Left ventricle myocardium inferior (tissue), 1 donor: ENCODE measurements at regions not wholly inside any gene's neighbourhood (a gene's known extent, or its start where the extent isn't known, plus 50 kb on each side); places are given as distances from the start of the nearest gene placed in this dataset.

ENCODE experiments used
- DNase-seq: peaks from one replicate; pipeline ENCODE4 v3.0.0-alpha.2; 2020
- H3K27ac ChIP-seq: fragments of 200-600 bp; replicated peaks from 2 replicates; pipeline ENCODE4 v1.8.0; 2021
- H3K27me3 ChIP-seq: fragments of 200-600 bp; 2 replicates; pipeline ENCODE4 v1.8.0; 2021; ENCODE audit warnings: low read depth
- H3K36me3 ChIP-seq: fragments of 200-600 bp; 2 replicates; pipeline ENCODE4 v1.8.0; 2021
- H3K4me1 ChIP-seq: fragments of 200-600 bp; 2 replicates; pipeline ENCODE4 v1.8.0; 2021
- H3K4me3 ChIP-seq: fragments of 200-600 bp; 2 replicates; pipeline ENCODE4 v1.8.0; 2021; ENCODE audit warnings: mild to moderate bottlenecking, moderate library complexity
- H3K9me3 ChIP-seq: fragments of 200-600 bp; replicated peaks from 2 replicates; pipeline ENCODE4 v1.8.0; 2021
- CTCF ChIP-seq: fragments of 200-600 bp; IDR thresholded peaks from 2 replicates; pipeline ENCODE4 v1.8.0; 2021; ENCODE audit warnings: antibody characterized with exemption, mild to moderate bottlenecking, borderline replicate concordance
- intact Hi-C: fragments of 100-400 bp; cut with micrococcal nuclease; formaldehyde crosslinking; loops from one replicate; pipeline ENCODE4 v1.11.0; 2022
- donor health status: DM: no; HTN: yes; CAD: no; lungs with severe emphysema.

DNA sequence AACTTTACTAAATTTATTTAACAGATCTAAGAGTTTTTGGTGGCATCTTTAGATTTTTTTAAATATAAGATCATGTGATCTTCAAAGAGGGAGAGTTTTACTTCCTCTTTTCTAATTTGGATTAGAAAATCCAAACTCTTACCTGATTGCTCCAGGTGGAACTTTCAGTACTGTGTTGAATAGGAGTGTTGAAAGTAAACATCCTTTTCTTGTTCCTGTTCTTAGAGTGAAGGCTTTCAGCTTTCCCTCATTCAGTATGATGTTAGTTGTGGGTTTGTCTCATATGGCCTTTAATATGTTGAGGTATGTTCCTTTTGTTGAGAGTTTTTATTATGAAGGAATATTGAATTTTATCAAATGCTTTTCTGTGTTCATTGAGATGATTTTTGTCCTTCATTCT lies 650.0 kb upstream of the SGCD start:
- Histone ChIP-seq H3K36me3 (no peaks in the 10 kb centered on the region), H3K27ac (no peak overlapping the region), H3K27me3 (no peaks in the 10 kb centered on the region), H3K4me1 (no peaks in the 10 kb centered on the region), H3K4me3 (no peak overlapping the region), H3K9me3 (peaks cover 32% of the 10 kb centered on the region)
- intact Hi-C loops = no loop called here
- DNase-seq = no peak
- TF ChIP-seq CTCF = no peak

GRCh38 chr5:155678371-155678770 lies 648.6 kb upstream of the SGCD start:
- no peaks in the 10 kb centered on the region for H3K36me3 ChIP-seq
- no peak overlapping the region for H3K4me3 ChIP-seq
- DNase-seq = no peak
- peaks cover 32% of the 10 kb centered on the region for H3K9me3 ChIP-seq
- TF ChIP-seq CTCF = no peak
- no peaks in the 10 kb centered on the region for H3K4me1 ChIP-seq
- intact Hi-C loops = no loop called here
- H3K27ac ChIP-seq = no peak overlapping the region
- no peaks in the 10 kb centered on the region for H3K27me3 ChIP-seq

DNA sequence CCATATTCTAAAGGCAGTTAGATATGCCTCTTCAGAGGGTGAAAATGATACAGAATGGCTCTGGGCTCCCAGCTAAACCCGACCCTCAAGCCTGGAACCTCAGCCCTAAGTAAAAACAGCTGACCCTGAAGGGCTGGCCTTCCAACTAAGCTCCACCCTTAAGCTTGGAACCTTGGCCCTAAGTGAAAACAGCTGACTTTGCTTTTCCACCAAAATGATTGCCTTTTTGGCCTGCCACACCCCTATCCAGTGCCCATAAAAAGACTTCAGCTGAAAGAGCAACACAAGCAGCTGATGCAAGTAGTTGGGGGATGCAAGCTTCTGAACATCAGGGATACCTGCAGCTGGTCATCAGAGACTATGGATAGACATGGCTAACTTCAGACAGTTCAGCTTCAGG lies 647.4 kb upstream of the SGCD start:
- no peak for TF ChIP-seq CTCF
- peaks cover 32% of the 10 kb centered on the region for H3K9me3 ChIP-seq
- no peaks in the 10 kb centered on the region for H3K4me1 ChIP-seq

DNA sequence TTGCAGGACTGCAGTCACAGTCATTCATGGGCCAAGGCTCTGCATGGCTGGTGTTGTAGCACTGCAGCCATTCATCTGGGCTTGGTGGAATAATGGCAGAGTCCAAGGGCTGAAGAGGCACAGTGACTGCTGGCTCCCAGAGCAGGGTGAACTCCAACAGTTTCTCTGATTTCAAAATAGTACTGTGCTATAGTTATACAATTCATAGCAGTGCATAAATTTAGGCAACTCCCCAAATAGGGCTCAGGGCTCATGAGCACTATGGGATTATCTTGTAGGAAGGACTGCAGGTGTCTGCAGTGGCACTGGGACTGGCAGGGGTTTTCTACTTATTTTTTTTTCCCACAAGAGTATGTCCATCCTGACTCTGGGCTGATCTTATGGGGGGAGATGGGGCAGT lies 642.5 kb upstream of the SGCD start:
- intact Hi-C loops = no loop called here
- no peaks in the 10 kb centered on the region for H3K9me3 ChIP-seq
- no peak overlapping the region for H3K27ac ChIP-seq
- H3K4me3 ChIP-seq = no peak overlapping the region
- no peaks in the 10 kb centered on the region for H3K27me3 ChIP-seq
- H3K4me1 ChIP-seq = no peaks in the 10 kb centered on the region
- no peak for TF ChIP-seq CTCF
- DNase-seq = no peak
- no peaks in the 10 kb centered on the region for H3K36me3 ChIP-seq

More for the DNA sequence above, 647.4 kb upstream of the SGCD start:
- intact Hi-C loops = no loop called here
- Histone ChIP-seq H3K36me3 (no peaks in the 10 kb centered on the region), H3K4me3 (no peak overlapping the region), H3K27me3 (no peaks in the 10 kb centered on the region), H3K27ac (no peak overlapping the region)
- no peak for DNase-seq

GRCh38 chr5:155686131-155686530 lies 640.8 kb upstream of the SGCD start:
- intact Hi-C loops = no loop called here
- Histone ChIP-seq H3K27me3 (no peaks in the 10 kb centered on the region), H3K4me1 (no peaks in the 10 kb centered on the region), H3K9me3 (no peaks in the 10 kb centered on the region), H3K27ac (no peak overlapping the region), H3K4me3 (no peak overlapping the region), H3K36me3 (no peaks in the 10 kb centered on the region)
- TF ChIP-seq CTCF = no peak
- no peak for DNase-seq

DNA sequence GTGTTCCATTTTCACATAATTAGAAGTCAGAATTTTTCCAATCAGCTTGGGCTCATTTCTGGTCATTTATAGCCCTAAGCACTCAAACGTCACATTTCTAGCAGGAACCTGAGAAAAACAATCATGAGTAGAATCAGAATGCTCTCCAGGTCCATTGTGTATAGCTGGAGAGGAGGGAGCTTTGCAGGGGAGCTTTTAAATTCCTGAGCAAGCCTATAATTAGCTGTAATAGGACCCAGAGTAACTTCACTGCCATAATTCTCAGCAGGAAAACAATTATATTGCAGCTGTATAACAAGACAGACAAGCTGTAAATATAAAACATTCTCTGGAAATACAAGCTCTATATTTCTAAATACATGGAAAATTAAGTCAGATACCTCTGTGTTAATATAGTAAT lies 637.6 kb upstream of the SGCD start:
- intact Hi-C loops = no loop called here
- no peak for TF ChIP-seq CTCF
- H3K27ac ChIP-seq = no peak overlapping the region
- no peaks in the 10 kb centered on the region for H3K9me3 ChIP-seq
- H3K4me3 ChIP-seq = no peak overlapping the region
- no peaks in the 10 kb centered on the region for H3K27me3 ChIP-seq
- no peak for DNase-seq
- H3K4me1 ChIP-seq = no peaks in the 10 kb centered on the region
- H3K36me3 ChIP-seq = no peaks in the 10 kb centered on the region
